Prostate gland (tissue), 2 donors: ENCODE measurements at regions not wholly inside any gene's neighbourhood (a gene's known extent, or its start where the extent isn't known, plus 50 kb on each side); places are given as distances from the start of the nearest gene placed in this dataset.

ENCODE experiments used
- POLR2A ChIP-seq: fragments of 450-650 bp; IDR thresholded peaks from one replicate; pipeline ENCODE4 v1.6.1; 2016; ENCODE audit warnings: antibody characterized with exemption, mild to moderate bottlenecking
- TF ChIP-seq, protein P1 (sequence below), 4 experiments: fragments of 200-600 bp in 2 of 4; fragments of 450-650 bp in 2 of 4; sonication (generic) in 2 of 4; IDR thresholded peaks; 1 replicate in 3 of 4; 2 replicates in 1 of 4; pipeline ENCODE4 v1.5.1; 2016 to 2019; ENCODE audit warnings: antibody characterized with exemption in 4 of 4, mild to moderate bottlenecking in 2 of 4, moderate library complexity in 2 of 4

GRCh38 chr5:158423623-158424200 lies 564.8 kb upstream of the CLINT1 start:
- no peak for TF ChIP-seq POLR2A
- TF ChIP-seq, protein P1, sequence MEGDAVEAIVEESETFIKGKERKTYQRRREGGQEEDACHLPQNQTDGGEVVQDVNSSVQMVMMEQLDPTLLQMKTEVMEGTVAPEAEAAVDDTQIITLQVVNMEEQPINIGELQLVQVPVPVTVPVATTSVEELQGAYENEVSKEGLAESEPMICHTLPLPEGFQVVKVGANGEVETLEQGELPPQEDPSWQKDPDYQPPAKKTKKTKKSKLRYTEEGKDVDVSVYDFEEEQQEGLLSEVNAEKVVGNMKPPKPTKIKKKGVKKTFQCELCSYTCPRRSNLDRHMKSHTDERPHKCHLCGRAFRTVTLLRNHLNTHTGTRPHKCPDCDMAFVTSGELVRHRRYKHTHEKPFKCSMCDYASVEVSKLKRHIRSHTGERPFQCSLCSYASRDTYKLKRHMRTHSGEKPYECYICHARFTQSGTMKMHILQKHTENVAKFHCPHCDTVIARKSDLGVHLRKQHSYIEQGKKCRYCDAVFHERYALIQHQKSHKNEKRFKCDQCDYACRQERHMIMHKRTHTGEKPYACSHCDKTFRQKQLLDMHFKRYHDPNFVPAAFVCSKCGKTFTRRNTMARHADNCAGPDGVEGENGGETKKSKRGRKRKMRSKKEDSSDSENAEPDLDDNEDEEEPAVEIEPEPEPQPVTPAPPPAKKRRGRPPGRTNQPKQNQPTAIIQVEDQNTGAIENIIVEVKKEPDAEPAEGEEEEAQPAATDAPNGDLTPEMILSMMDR (IDR thresholded peaks at IDR 0.05) = no peak
